HCT116 (cell line): ENCODE measurements at regions not wholly inside any gene's neighbourhood (a gene's known extent, or its start where the extent isn't known, plus 50 kb on each side); places are given as distances from the start of the nearest gene placed in this dataset.
"Not testable (repeated sequence)": the region's sequence is repeated elsewhere in the genome, so short reads cannot be mapped to it uniquely, and the experiment has no call there.

Experiments
- ATAC-seq: fragments of 200-7000 bp; cut with Tn5 transposase; 2 replicates; pipeline ENCODE4 v1.9.1; 2020; ENCODE audit warnings: mild to moderate bottlenecking, moderate library complexity
- BruUV-seq: library from RNA; stranded (reverse); fragments of 400-500 nt; replicated peaks from 2 replicates; lab custom pipeline; 2021; lab: Mats Ljungman, UMichigan
- CTCF ChIA-PET: fragments of 300-600 bp; sonication (Branson Sonifier 250); formaldehyde crosslinking; loops from one replicate; lab custom pipeline; 2021; ENCODE audit warnings: antibody characterized with exemption; lab: Charles Lee
- POLR2A ChIA-PET: fragments of 300-600, 350-600 bp; sonication (Branson Sonifier 250); formaldehyde crosslinking; loops from one replicate; lab custom pipeline; 2021; ENCODE audit warnings: antibody characterized with exemption; lab: Charles Lee
- RAD21 ChIA-PET, 2 experiments: fragments of 300-600 bp; sonication (Branson Sonifier 250); formaldehyde crosslinking; loops; one replicate each; lab custom pipeline; 2023; ENCODE audit warnings: low total read pairs in 2 of 2; ENCODE audit not compliant: uncharacterized antibody in 2 of 2, unreplicated experiment in 2 of 2, low non-redundant PET in 1 of 2; lab: Charles Lee
- DNase-seq: peaks from one replicate; pipeline ENCODE4 v3.0.0-alpha.2; 2010; ENCODE audit warnings: low read depth, low spot score
- H2AFZ ChIP-seq: fragments of 200-600 bp; shearing (Covaris generic), sonication (generic); 2 replicates; pipeline ENCODE4 v1.6.1; 2017; ENCODE audit warnings: low read depth, mixed run types, mixed read lengths, antibody characterized with exemption, low read length; ENCODE audit not compliant: poor library complexity, severe bottlenecking
- H3K27ac ChIP-seq: 2 replicates; pipeline ENCODE4 v1.5.1; 2012; ENCODE audit warnings: low read depth, low read length
- H3K27me3 ChIP-seq: fragments of 200-600 bp; sonication (generic); 2 replicates; pipeline ENCODE4 v1.6.1; 2016; ENCODE audit warnings: mixed run types, low read length, mixed read lengths; ENCODE audit not compliant: insufficient read depth
- H3K36me3 ChIP-seq, 2 experiments: fragments of 200-500 bp in 1 of 2; fragments of 200-600 bp in 1 of 2; sonication (Bioruptor generic) in 1 of 2; sonication (generic) in 1 of 2; 2 replicates each; pipeline versions ENCODE4 v1.5.1 to v1.6.1; 2014 to 2016; ENCODE audit warnings: low read length in 2 of 2, inconsistent platforms in 1 of 2, mixed read lengths in 1 of 2, mixed run types in 1 of 2; ENCODE audit not compliant: insufficient read depth in 2 of 2, control insufficient read depth in 1 of 2
- H3K4me1 ChIP-seq, 2 experiments: fragments of 200-600 bp in 1 of 2; sonication (generic) in 1 of 2; 2 replicates each; pipeline versions ENCODE4 v1.5.1 to v1.6.1; 2012 to 2017; ENCODE audit warnings: low read length in 2 of 2, inconsistent platforms in 1 of 2, mild to moderate bottlenecking in 1 of 2, mixed read lengths in 1 of 2, mixed run types in 1 of 2, moderate library complexity in 1 of 2; ENCODE audit not compliant: insufficient read depth in 2 of 2, control insufficient read depth in 1 of 2
- H3K4me2 ChIP-seq: fragments of 200-600 bp; sonication (generic); 2 replicates; pipeline ENCODE4 v1.6.1; 2017; ENCODE audit warnings: mixed run types, low read length, mixed read lengths
- H3K4me3 ChIP-seq, 2 experiments: fragments of 200-600 bp in 1 of 2; sonication (generic) in 1 of 2; replicated peaks in 1 of 2; 2 replicates each; pipeline ENCODE4 v1.5.1; 2011 to 2016; ENCODE audit warnings: low read length in 2 of 2, control low read depth in 1 of 2, low read depth in 1 of 2, mild to moderate bottlenecking in 1 of 2, mixed read lengths in 1 of 2, mixed run types in 1 of 2
- H3K79me2 ChIP-seq: fragments of 200-600 bp; sonication (generic); 2 replicates; pipeline ENCODE4 v1.6.1; 2017; ENCODE audit warnings: mild to moderate bottlenecking, mixed run types, low read length, moderate library complexity, mixed read lengths; ENCODE audit not compliant: insufficient read depth
- H3K9ac ChIP-seq: fragments of 200-600 bp; sonication (generic); 2 replicates; pipeline ENCODE4 v1.6.1; 2016; ENCODE audit warnings: low read length, mixed read lengths
- H3K9me2 ChIP-seq: fragments of 200-600 bp; sonication (generic), shearing (Covaris generic); 2 replicates; pipeline ENCODE4 v1.6.1; 2017; ENCODE audit warnings: mixed run types, mild to moderate bottlenecking, moderate library complexity; ENCODE audit not compliant: insufficient read depth
- H3K9me3 ChIP-seq, 2 experiments: fragments of 200-500 bp in 1 of 2; fragments of 200-600 bp in 1 of 2; sonication (Bioruptor generic) in 1 of 2; sonication (generic) in 1 of 2; 2 replicates each; pipeline ENCODE4 v1.6.1; 2014 to 2017; ENCODE audit warnings: low read length in 2 of 2, mixed read lengths in 2 of 2, inconsistent platforms in 1 of 2, low read depth in 1 of 2, mild to moderate bottlenecking in 1 of 2, mixed run types in 1 of 2, moderate library complexity in 1 of 2; ENCODE audit not compliant: control insufficient read depth in 1 of 2, insufficient read depth in 1 of 2
- H4K20me1 ChIP-seq: fragments of 200-600 bp; sonication (generic), shearing (Covaris generic); 2 replicates; pipeline ENCODE4 v1.6.1; 2017; ENCODE audit warnings: mixed run types, mild to moderate bottlenecking, moderate library complexity; ENCODE audit not compliant: insufficient read depth
- ATF3 ChIP-seq: IDR thresholded peaks from 2 replicates; pipeline ENCODE4 v1.6.1; 2012
- CBX3 ChIP-seq: IDR thresholded peaks from 2 replicates; pipeline ENCODE4 v1.6.1; 2012; ENCODE audit warnings: low read depth
- CEBPB ChIP-seq: IDR thresholded peaks from 2 replicates; pipeline ENCODE4 v1.6.1; 2012; ENCODE audit warnings: low read depth
- EGR1 ChIP-seq: IDR thresholded peaks from 2 replicates; pipeline ENCODE4 v1.6.1; 2012; ENCODE audit warnings: low read depth
- ELF1 ChIP-seq: IDR thresholded peaks from 2 replicates; pipeline ENCODE4 v1.6.1; 2012; ENCODE audit warnings: low read depth, borderline replicate concordance
- EZH2 ChIP-seq: fragments of 200-600 bp; sonication (generic); IDR thresholded peaks from 2 replicates; pipeline ENCODE4 v1.6.1; 2017; ENCODE audit warnings: antibody characterized with exemption, mixed run types
- EZH2phosphoT487 ChIP-seq: fragments of 200-600 bp; IDR thresholded peaks from 2 replicates; pipeline ENCODE4 v1.6.1; 2018; ENCODE audit warnings: antibody characterized with exemption, borderline replicate concordance
- FOSL1 ChIP-seq: IDR thresholded peaks from 2 replicates; pipeline ENCODE4 v1.6.1; 2012; ENCODE audit warnings: low read depth
- MAX ChIP-seq: IDR thresholded peaks from 2 replicates; pipeline ENCODE4 v1.6.1; 2012
- POLR2A ChIP-seq: IDR thresholded peaks from 2 replicates; pipeline ENCODE4 v1.7.0; 2011; ENCODE audit warnings: borderline replicate concordance; ENCODE audit not compliant: insufficient read depth, insufficient read length; ENCODE audit errors: extremely low read depth
- POLR2AphosphoS5 ChIP-seq: IDR thresholded peaks from 2 replicates; pipeline ENCODE4 v1.6.1; 2011; ENCODE audit warnings: mild to moderate bottlenecking, low read depth, low read length, moderate library complexity
- RAD21 ChIP-seq: IDR thresholded peaks from 2 replicates; pipeline ENCODE4 v1.6.1; 2012; ENCODE audit warnings: low read depth, mild to moderate bottlenecking
- REST ChIP-seq: IDR thresholded peaks from 2 replicates; pipeline ENCODE4 v1.6.1; 2012; ENCODE audit warnings: low read depth
- SIN3A ChIP-seq: IDR thresholded peaks from 2 replicates; pipeline ENCODE4 v1.6.1; 2012; ENCODE audit warnings: low read depth
- SP1 ChIP-seq: IDR thresholded peaks from 2 replicates; pipeline ENCODE4 v1.6.1; 2012; ENCODE audit warnings: low read depth
- SRF ChIP-seq: IDR thresholded peaks from 2 replicates; pipeline ENCODE4 v1.6.1; 2012; ENCODE audit warnings: low read depth
- TCF7L2 ChIP-seq: IDR thresholded peaks from 2 replicates; pipeline ENCODE4 v1.7.0; 2011; ENCODE audit warnings: borderline replicate concordance, inconsistent platforms; ENCODE audit not compliant: insufficient read depth, insufficient read length; ENCODE audit errors: extremely low read depth
- ZBTB33 ChIP-seq: IDR thresholded peaks from 2 replicates; pipeline ENCODE4 v1.6.1; 2011; ENCODE audit warnings: mild to moderate bottlenecking, low read length, moderate library complexity; ENCODE audit not compliant: insufficient replicate concordance; ENCODE audit errors: extremely low read depth
- ZFX ChIP-seq: fragments of 450-650 bp; IDR thresholded peaks from 2 replicates; pipeline ENCODE4 v1.6.1; 2017
- ZNF274 ChIP-seq: fragments of 200-500 bp; sonication (Bioruptor generic); IDR thresholded peaks from 2 replicates; pipeline ENCODE4 v1.6.1; 2014; ENCODE audit warnings: mild to moderate bottlenecking, low read depth, low read length, inconsistent platforms
- intact Hi-C: fragments of 100-400 bp; cut with micrococcal nuclease; formaldehyde crosslinking; loops from 2 replicates; pipeline ENCODE4 v1.10.0; 2022

GRCh38 chr16:58847902-58848661 is 114.0 kb upstream of the GOT2 start:
- Histone ChIP-seq H3K79me2 (no peaks in the 10 kb centered on the region), H3K4me2 (no peak overlapping the region)
- RAD21 ChIA-PET: no interaction called here
- no TSS peak for BruUV-seq
- TF ChIP-seq POLR2A: no peak
- no peak for TF ChIP-seq MAX
- no peak for TF ChIP-seq ATF3
- no peak for TF ChIP-seq SP1
- no peak for TF ChIP-seq CEBPB
- TF ChIP-seq TCF7L2: no peak
- no peak for TF ChIP-seq ZFX
- TF ChIP-seq EZH2phosphoT487: no peak
- no peak for TF ChIP-seq ZNF274
- no peak for TF ChIP-seq CBX3
- TF ChIP-seq RAD21: no peak
- no peak for TF ChIP-seq FOSL1
- TF ChIP-seq ZBTB33: no peak
- no peak for TF ChIP-seq ELF1
- TF ChIP-seq EGR1: no peak
- TF ChIP-seq EZH2: no peak
- TF ChIP-seq REST: no peak
- no peak for TF ChIP-seq SIN3A
- no peak for TF ChIP-seq SRF
- TF ChIP-seq POLR2AphosphoS5: no peak
- TF ChIP-seq, all 23 proteins: peak for 0
- H2AFZ ChIP-seq: no peak overlapping the region
- no peak overlapping the region for H3K27ac ChIP-seq
- H4K20me1 ChIP-seq: no peaks in the 10 kb centered on the region
- ChIA-PET POLR2A (no interaction called here), CTCF (no interaction called here)
- H3K27me3 ChIP-seq: no peaks in the 10 kb centered on the region
- DNase-seq (no peak), ATAC-seq (no peak)
- no peak overlapping the region for H3K9ac ChIP-seq
- H3K9me2 ChIP-seq: no peaks in the 10 kb centered on the region
- no peaks in the 10 kb centered on the region for H3K9me3 ChIP-seq
- no peaks in the 10 kb centered on the region for H3K36me3 ChIP-seq
- H3K4me3 ChIP-seq: no peak overlapping the region
- intact Hi-C loops: no loop called here
- no peaks in the 10 kb centered on the region for H3K4me1 ChIP-seq

GRCh38 chr16:58846226-58846625 is 112.1 kb upstream of the GOT2 start:
- H3K4me3 ChIP-seq, H3K9me3 ChIP-seq, H3K27ac ChIP-seq, POLR2A ChIA-PET, H2AFZ ChIP-seq, H4K20me1 ChIP-seq, H3K4me1 ChIP-seq, H3K27me3 ChIP-seq, DNase-seq, H3K9ac ChIP-seq, intact Hi-C loops, RAD21 ChIA-PET, CTCF ChIA-PET, H3K4me2 ChIP-seq, H3K36me3 ChIP-seq, ATAC-seq, H3K79me2 ChIP-seq, BruUV-seq, H3K9me2 ChIP-seq: not testable (repeated sequence)
